HCT116 (cell line): ENCODE measurements at regions not wholly inside any gene's neighbourhood (a gene's known extent, or its start where the extent isn't known, plus 50 kb on each side); places are given as distances from the start of the nearest gene placed in this dataset.

ENCODE experiments used
- CTCF ChIP-seq, 3 experiments: fragments of 200-600 bp in 1 of 3; sonication (generic) in 1 of 3; IDR thresholded peaks in 2 of 3; conservative IDR thresholded peaks in 1 of 3; 2 replicates each; pipeline ENCODE4 v1.5.1; 2012 to 2017; ENCODE audit warnings: low read depth in 2 of 3, low read length in 2 of 3, antibody characterized with exemption in 1 of 3, borderline replicate concordance in 1 of 3, control low read depth in 1 of 3, mild to moderate bottlenecking in 1 of 3, mixed read lengths in 1 of 3, mixed run types in 1 of 3, moderate library complexity in 1 of 3; ENCODE audit not compliant: insufficient read depth in 1 of 3
- ELF1 ChIP-seq: IDR thresholded peaks from 2 replicates; pipeline ENCODE4 v1.6.1; 2012; ENCODE audit warnings: low read depth, borderline replicate concordance
- POLR2A ChIP-seq: IDR thresholded peaks from 2 replicates; pipeline ENCODE4 v1.7.0; 2011; ENCODE audit warnings: borderline replicate concordance; ENCODE audit not compliant: insufficient read depth, insufficient read length; ENCODE audit errors: extremely low read depth
- POLR2AphosphoS5 ChIP-seq: IDR thresholded peaks from 2 replicates; pipeline ENCODE4 v1.6.1; 2011; ENCODE audit warnings: mild to moderate bottlenecking, low read depth, low read length, moderate library complexity
- SIN3A ChIP-seq: IDR thresholded peaks from 2 replicates; pipeline ENCODE4 v1.6.1; 2012; ENCODE audit warnings: low read depth
- YY1 ChIP-seq: IDR thresholded peaks from 2 replicates; pipeline ENCODE4 v1.6.1; 2011; ENCODE audit warnings: low read length, low read depth, moderate library complexity, mild to moderate bottlenecking; ENCODE audit not compliant: insufficient replicate concordance; ENCODE audit errors: extremely low read depth
- ZBTB33 ChIP-seq: IDR thresholded peaks from 2 replicates; pipeline ENCODE4 v1.6.1; 2011; ENCODE audit warnings: mild to moderate bottlenecking, low read length, moderate library complexity; ENCODE audit not compliant: insufficient replicate concordance; ENCODE audit errors: extremely low read depth
- ZFX ChIP-seq: fragments of 450-650 bp; IDR thresholded peaks from 2 replicates; pipeline ENCODE4 v1.6.1; 2017

- TF ChIP-seq ZBTB33, result no peak
- no peak for TF ChIP-seq CTCF (IDR thresholded peaks at IDR 0.05 in 2 of 3, conservative IDR thresholded peaks at IDR 0.05 in 1 of 3; ENCODE audit: borderline replicate concordance in 1 of 3, insufficient read depth in 1 of 3, low read depth in 2 of 3, low read length in 2 of 3)
- TF ChIP-seq YY1, result no peak
- no peak for TF ChIP-seq SIN3A
- TF ChIP-seq POLR2A, result no peak
- no peak for TF ChIP-seq POLR2AphosphoS5
- TF ChIP-seq ELF1, result no peak
- no peak for TF ChIP-seq ZFX
These were observed 197.1 kb upstream of the SSTR4 start for GRCh38 chr20:22838001-22838400.
